ENCODE measurements at regions not wholly inside any gene's neighbourhood (a gene's known extent, or its start where the extent isn't known, plus 50 kb on each side); places are given as distances from the start of the nearest gene placed in this dataset.

GRCh38 chr5:101878190-101878589 lies 417.9 kb downstream of the SLCO4C1 start (continued):
- no peak for TF ChIP-seq PHF8 (IDR thresholded peaks at IDR 0.05; ENCODE audit: borderline replicate concordance, low read length)
- no peak for TF ChIP-seq MAX (CRISPR knock-in tag; IDR thresholded peaks at IDR 0.05)
- no peak for TF ChIP-seq ATF3 (IDR thresholded peaks at IDR 0.05)
- no peak for TF ChIP-seq ATF3 (CRISPR knock-in tag; conservative IDR thresholded peaks at IDR 0.05)

- CTCF ChIA-PET (ENCODE audit: low intra/inter-chr PET ratio) = no interaction called here
- Histone ChIP-seq H3K27me3 (ENCODE audit: control insufficient read depth in 2 of 2, insufficient read depth in 2 of 2, low read length in 2 of 2) (no peaks in the 10 kb centered on the region), H3K4me3 (no peak overlapping the region), H3K4me2 (ENCODE audit: insufficient read depth, low read length) (no peak overlapping the region), H4K20me1 (replicated peaks; ENCODE audit: control insufficient read depth, insufficient read depth, low read length) (no peaks in the 10 kb centered on the region), H3K9me1 (ENCODE audit: control insufficient read depth, insufficient read depth, low read length) (no peaks in the 10 kb centered on the region), H3K36me3 (ENCODE audit: control insufficient read depth, insufficient read depth, low read length) (no peaks in the 10 kb centered on the region), H3K79me2 (ENCODE audit: control insufficient read depth, insufficient read depth, low read length) (no peaks in the 10 kb centered on the region), H2AFZ (ENCODE audit: low read depth, low read length) (no peak overlapping the region), H3K9ac (ENCODE audit: insufficient read depth in 1 of 2, low read depth in 2 of 2, low read length in 2 of 2) (no peak overlapping the region), H3K4me1 (replicated peaks in 1 of 2; ENCODE audit: control insufficient read depth in 2 of 2, insufficient read depth in 2 of 2, low read length in 2 of 2) (no peaks in the 10 kb centered on the region), H3K9me3 (replicated peaks; ENCODE audit: control insufficient read depth, insufficient read depth, low read depth, low read length) (no peaks in the 10 kb centered on the region), H3K27ac (ENCODE audit: extremely low read depth, low read depth, low read length) (no peak overlapping the region)
- TF ChIP-seq FOXK1 (CRISPR knock-in tag; IDR thresholded peaks at IDR 0.05; ENCODE audit: borderline replicate concordance) (no peak), ZNF644 (tag; IDR thresholded peaks at IDR 0.05; ENCODE audit: low read depth) (no peak), CUX1 (CRISPR knock-in tag; IDR thresholded peaks at IDR 0.05) (no peak), HMGXB4 (CRISPR knock-in tag; IDR thresholded peaks at IDR 0.05) (no peak)
- no peak for DNase-seq (ENCODE audit: extremely low read depth in 1 of 4, low spot score in 3 of 4)
- in situ Hi-C loops (cut with MboI) = no loop called here
- intact Hi-C loops (cut with micrococcal nuclease) = no loop called here
- no TSS peak for BruUV-seq (replicated peaks)
- POLR2A ChIA-PET = no interaction called here
- FAIRE-seq = no peak
- no peak for ATAC-seq
- 0% methylated on average over 1 of the region's 1 CpG for WGBS (ENCODE audit: insufficient coverage, low coverage, missing lambda C conversion rate)
Observed at GRCh38 chr5:101877451-101877850, 418.6 kb downstream of the SLCO4C1 start.

Measured in K562 (cell line).